Hepatocyte (in vitro differentiated cells): ENCODE measurements at regions not wholly inside any gene's neighbourhood (a gene's known extent, or its start where the extent isn't known, plus 50 kb on each side); places are given as distances from the start of the nearest gene placed in this dataset.

Experiments
- CTCF ChIP-seq: fragments of 200-600 bp; sonication (generic); IDR thresholded peaks from 2 replicates; pipeline ENCODE4 v1.5.1; 2016; ENCODE audit warnings: antibody characterized with exemption, mild to moderate bottlenecking; ENCODE audit not compliant: poor library complexity
- EZH2 ChIP-seq: fragments of 200-600 bp; sonication (generic); IDR thresholded peaks from 2 replicates; pipeline ENCODE4 v1.6.1; 2016; ENCODE audit warnings: antibody characterized with exemption, mild to moderate bottlenecking, borderline replicate concordance
- EZH2phosphoT487 ChIP-seq: fragments of 200-600 bp; sonication (generic); IDR thresholded peaks from one replicate; pipeline ENCODE4 v1.6.1; 2018; ENCODE audit warnings: antibody characterized with exemption, mild to moderate bottlenecking, low read depth, moderate library complexity; ENCODE audit not compliant: unreplicated experiment, severe bottlenecking

DNA sequence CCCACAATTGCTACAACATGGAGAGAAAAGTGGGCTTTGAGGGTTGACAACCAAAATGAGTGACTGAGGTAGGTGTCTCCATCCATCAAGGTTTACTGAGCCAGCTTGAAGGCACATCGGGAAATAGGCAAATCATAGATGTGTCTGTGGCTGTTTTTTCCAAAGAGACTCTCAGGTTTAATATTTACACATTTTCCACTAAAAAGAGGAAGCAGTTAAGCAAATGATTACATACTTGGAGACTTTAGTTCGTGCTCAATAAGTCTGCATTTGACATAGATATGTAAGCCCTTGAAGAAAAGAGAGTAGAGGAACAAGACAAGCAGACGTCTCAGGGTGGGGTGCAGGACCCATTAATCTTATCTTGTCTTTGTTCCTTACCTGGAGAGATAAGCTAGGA is 148.9 kb upstream of the COX10 start:
- TF ChIP-seq EZH2 (no peak), CTCF (no peak), EZH2phosphoT487 (no peak)
